ENCODE measurements at regions not wholly inside any gene's neighbourhood (a gene's known extent, or its start where the extent isn't known, plus 50 kb on each side); places are given as distances from the start of the nearest gene placed in this dataset.

DNA sequence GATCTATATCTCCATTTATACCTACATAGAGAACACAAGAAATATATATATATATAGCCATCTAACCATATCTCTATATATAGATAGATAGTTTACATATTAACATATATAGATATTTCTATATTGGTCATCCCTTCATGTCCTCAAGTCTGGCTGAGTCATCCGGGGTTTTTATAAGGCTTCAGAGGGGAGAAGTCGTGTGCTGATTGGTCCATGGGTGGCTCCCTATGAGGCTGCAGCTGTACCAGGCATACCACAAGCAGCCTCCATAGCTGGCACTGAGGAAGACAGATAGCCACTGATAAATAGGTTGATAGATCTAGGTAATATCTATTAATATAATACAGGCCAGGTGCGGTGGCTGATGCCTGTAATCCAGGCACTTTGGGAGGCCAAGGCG, 618.3 kb upstream of the SETBP1 start:
- Mint-ChIP-seq H3K4me3 (no peak overlapping the region), H3K36me3 (no peaks in the 10 kb centered on the region), H3K4me1 (no peaks in the 10 kb centered on the region), H3K9me3 (0 out of 2 replicates have a peak, but pooled peaks cover 6% of the 10 kb centered on the region), H3K27me3 (ENCODE audit: low read depth) (no peaks in the 10 kb centered on the region), H3K27ac (no peak overlapping the region)
- ATAC-seq, result no peak
- no peak for TF ChIP-seq ESRRA (CRISPR knock-in tag; IDR thresholded peaks at IDR 0.05; ENCODE audit: borderline replicate concordance)
- TF ChIP-seq, protein P1, sequence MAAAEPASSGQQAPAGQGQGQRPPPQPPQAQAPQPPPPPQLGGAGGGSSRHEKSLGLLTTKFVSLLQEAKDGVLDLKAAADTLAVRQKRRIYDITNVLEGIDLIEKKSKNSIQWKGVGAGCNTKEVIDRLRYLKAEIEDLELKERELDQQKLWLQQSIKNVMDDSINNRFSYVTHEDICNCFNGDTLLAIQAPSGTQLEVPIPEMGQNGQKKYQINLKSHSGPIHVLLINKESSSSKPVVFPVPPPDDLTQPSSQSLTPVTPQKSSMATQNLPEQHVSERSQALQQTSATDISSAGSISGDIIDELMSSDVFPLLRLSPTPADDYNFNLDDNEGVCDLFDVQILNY (CRISPR knock-in tag; IDR thresholded peaks at IDR 0.05), result no peak
- no peak for TF ChIP-seq TEAD4 (CRISPR knock-in tag; IDR thresholded peaks at IDR 0.05)
- TF ChIP-seq, protein P2, sequence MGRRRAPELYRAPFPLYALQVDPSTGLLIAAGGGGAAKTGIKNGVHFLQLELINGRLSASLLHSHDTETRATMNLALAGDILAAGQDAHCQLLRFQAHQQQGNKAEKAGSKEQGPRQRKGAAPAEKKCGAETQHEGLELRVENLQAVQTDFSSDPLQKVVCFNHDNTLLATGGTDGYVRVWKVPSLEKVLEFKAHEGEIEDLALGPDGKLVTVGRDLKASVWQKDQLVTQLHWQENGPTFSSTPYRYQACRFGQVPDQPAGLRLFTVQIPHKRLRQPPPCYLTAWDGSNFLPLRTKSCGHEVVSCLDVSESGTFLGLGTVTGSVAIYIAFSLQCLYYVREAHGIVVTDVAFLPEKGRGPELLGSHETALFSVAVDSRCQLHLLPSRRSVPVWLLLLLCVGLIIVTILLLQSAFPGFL (CRISPR knock-in tag; IDR thresholded peaks at IDR 0.05; ENCODE audit: borderline replicate concordance), result no peak
- TF ChIP-seq ELF4 (CRISPR knock-in tag; IDR thresholded peaks at IDR 0.05; ENCODE audit: low read depth), result no peak
- TF ChIP-seq, protein P3, sequence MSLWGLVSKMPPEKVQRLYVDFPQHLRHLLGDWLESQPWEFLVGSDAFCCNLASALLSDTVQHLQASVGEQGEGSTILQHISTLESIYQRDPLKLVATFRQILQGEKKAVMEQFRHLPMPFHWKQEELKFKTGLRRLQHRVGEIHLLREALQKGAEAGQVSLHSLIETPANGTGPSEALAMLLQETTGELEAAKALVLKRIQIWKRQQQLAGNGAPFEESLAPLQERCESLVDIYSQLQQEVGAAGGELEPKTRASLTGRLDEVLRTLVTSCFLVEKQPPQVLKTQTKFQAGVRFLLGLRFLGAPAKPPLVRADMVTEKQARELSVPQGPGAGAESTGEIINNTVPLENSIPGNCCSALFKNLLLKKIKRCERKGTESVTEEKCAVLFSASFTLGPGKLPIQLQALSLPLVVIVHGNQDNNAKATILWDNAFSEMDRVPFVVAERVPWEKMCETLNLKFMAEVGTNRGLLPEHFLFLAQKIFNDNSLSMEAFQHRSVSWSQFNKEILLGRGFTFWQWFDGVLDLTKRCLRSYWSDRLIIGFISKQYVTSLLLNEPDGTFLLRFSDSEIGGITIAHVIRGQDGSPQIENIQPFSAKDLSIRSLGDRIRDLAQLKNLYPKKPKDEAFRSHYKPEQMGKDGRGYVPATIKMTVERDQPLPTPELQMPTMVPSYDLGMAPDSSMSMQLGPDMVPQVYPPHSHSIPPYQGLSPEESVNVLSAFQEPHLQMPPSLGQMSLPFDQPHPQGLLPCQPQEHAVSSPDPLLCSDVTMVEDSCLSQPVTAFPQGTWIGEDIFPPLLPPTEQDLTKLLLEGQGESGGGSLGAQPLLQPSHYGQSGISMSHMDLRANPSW (CRISPR knock-in tag; conservative IDR thresholded peaks at IDR 0.05; ENCODE audit: low read depth), result no peak
- TF ChIP-seq, protein P4, sequence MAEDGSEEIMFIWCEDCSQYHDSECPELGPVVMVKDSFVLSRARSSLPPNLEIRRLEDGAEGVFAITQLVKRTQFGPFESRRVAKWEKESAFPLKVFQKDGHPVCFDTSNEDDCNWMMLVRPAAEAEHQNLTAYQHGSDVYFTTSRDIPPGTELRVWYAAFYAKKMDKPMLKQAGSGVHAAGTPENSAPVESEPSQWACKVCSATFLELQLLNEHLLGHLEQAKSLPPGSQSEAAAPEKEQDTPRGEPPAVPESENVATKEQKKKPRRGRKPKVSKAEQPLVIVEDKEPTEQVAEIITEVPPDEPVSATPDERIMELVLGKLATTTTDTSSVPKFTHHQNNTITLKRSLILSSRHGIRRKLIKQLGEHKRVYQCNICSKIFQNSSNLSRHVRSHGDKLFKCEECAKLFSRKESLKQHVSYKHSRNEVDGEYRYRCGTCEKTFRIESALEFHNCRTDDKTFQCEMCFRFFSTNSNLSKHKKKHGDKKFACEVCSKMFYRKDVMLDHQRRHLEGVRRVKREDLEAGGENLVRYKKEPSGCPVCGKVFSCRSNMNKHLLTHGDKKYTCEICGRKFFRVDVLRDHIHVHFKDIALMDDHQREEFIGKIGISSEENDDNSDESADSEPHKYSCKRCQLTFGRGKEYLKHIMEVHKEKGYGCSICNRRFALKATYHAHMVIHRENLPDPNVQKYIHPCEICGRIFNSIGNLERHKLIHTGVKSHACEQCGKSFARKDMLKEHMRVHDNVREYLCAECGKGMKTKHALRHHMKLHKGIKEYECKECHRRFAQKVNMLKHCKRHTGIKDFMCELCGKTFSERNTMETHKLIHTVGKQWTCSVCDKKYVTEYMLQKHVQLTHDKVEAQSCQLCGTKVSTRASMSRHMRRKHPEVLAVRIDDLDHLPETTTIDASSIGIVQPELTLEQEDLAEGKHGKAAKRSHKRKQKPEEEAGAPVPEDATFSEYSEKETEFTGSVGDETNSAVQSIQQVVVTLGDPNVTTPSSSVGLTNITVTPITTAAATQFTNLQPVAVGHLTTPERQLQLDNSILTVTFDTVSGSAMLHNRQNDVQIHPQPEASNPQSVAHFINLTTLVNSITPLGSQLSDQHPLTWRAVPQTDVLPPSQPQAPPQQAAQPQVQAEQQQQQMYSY (CRISPR knock-in tag; IDR thresholded peaks at IDR 0.05), result no peak
- no peak for TF ChIP-seq ZNF671 (CRISPR knock-in tag; IDR thresholded peaks at IDR 0.05)
- no peak for DNase-seq (ENCODE audit: low spot score)
- CTCF ChIA-PET, result no interaction called here
- POLR2A ChIA-PET, result interaction anchor here (0.7 kb wide), 1 partner anchor 873 kb away, joined by 3 read pairs; no protein-coding TSS in a partner anchor

DNA sequence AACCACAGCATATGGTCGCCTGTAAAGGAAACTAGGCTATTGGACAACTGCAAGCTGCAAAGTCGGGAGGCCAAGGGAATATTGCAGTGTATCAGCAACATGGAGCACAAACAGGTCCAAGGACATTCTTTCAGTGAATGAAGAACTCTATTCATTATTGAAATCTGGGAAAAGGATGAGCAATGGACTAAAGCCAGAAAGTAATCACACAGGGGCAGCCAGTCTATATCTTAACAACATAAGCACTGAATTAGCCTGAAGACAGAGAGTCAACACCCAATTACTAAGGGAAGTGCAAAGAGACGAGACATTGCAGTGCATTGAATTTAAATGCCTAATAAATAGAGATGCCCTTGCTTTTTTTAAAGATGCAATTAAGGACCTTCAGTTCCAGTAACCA, 615.5 kb upstream of the SETBP1 start:
- ChIA-PET CTCF (no interaction called here), POLR2A (no interaction called here)
- DNase-seq (ENCODE audit: low spot score) (no peak), ATAC-seq (no peak)
- no peaks in the 10 kb centered on the region for H3K4me1 Mint-ChIP-seq
- H3K4me3 Mint-ChIP-seq, result no peak overlapping the region
- H3K27me3 Mint-ChIP-seq (ENCODE audit: low read depth), result no peaks in the 10 kb centered on the region
- no peak overlapping the region for H3K27ac Mint-ChIP-seq
- no peaks in the 10 kb centered on the region for H3K36me3 Mint-ChIP-seq
- no peaks in the 10 kb centered on the region for H3K9me3 Mint-ChIP-seq
- TF ChIP-seq, protein P5, sequence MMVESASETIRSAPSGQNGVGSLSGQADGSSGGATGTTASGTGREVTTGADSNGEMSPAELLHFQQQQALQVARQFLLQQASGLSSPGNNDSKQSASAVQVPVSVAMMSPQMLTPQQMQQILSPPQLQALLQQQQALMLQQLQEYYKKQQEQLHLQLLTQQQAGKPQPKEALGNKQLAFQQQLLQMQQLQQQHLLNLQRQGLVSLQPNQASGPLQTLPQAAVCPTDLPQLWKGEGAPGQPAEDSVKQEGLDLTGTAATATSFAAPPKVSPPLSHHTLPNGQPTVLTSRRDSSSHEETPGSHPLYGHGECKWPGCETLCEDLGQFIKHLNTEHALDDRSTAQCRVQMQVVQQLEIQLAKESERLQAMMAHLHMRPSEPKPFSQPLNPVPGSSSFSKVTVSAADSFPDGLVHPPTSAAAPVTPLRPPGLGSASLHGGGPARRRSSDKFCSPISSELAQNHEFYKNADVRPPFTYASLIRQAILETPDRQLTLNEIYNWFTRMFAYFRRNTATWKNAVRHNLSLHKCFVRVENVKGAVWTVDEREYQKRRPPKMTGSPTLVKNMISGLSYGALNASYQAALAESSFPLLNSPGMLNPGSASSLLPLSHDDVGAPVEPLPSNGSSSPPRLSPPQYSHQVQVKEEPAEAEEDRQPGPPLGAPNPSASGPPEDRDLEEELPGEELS (CRISPR knock-in tag; IDR thresholded peaks at IDR 0.05), result no peak
- TF ChIP-seq, protein P6, sequence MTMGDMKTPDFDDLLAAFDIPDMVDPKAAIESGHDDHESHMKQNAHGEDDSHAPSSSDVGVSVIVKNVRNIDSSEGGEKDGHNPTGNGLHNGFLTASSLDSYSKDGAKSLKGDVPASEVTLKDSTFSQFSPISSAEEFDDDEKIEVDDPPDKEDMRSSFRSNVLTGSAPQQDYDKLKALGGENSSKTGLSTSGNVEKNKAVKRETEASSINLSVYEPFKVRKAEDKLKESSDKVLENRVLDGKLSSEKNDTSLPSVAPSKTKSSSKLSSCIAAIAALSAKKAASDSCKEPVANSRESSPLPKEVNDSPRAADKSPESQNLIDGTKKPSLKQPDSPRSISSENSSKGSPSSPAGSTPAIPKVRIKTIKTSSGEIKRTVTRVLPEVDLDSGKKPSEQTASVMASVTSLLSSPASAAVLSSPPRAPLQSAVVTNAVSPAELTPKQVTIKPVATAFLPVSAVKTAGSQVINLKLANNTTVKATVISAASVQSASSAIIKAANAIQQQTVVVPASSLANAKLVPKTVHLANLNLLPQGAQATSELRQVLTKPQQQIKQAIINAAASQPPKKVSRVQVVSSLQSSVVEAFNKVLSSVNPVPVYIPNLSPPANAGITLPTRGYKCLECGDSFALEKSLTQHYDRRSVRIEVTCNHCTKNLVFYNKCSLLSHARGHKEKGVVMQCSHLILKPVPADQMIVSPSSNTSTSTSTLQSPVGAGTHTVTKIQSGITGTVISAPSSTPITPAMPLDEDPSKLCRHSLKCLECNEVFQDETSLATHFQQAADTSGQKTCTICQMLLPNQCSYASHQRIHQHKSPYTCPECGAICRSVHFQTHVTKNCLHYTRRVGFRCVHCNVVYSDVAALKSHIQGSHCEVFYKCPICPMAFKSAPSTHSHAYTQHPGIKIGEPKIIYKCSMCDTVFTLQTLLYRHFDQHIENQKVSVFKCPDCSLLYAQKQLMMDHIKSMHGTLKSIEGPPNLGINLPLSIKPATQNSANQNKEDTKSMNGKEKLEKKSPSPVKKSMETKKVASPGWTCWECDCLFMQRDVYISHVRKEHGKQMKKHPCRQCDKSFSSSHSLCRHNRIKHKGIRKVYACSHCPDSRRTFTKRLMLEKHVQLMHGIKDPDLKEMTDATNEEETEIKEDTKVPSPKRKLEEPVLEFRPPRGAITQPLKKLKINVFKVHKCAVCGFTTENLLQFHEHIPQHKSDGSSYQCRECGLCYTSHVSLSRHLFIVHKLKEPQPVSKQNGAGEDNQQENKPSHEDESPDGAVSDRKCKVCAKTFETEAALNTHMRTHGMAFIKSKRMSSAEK (CRISPR knock-in tag; IDR thresholded peaks at IDR 0.05; ENCODE audit: borderline replicate concordance), result no peak
- TF ChIP-seq SMAD3 (CRISPR knock-in tag; IDR thresholded peaks at IDR 0.05; ENCODE audit: borderline replicate concordance) (no peak), ZNF263 (CRISPR knock-in tag; IDR thresholded peaks at IDR 0.05; ENCODE audit: low read depth) (no peak), ZNF121 (CRISPR knock-in tag; IDR thresholded peaks at IDR 0.05) (no peak), ZNF232 (CRISPR knock-in tag; IDR thresholded peaks at IDR 0.05) (no peak), IRF2 (CRISPR knock-in tag; IDR thresholded peaks at IDR 0.05; ENCODE audit: borderline replicate concordance, low read depth) (no peak), SOX15 (CRISPR knock-in tag; IDR thresholded peaks at IDR 0.05) (no peak), JAZF1 (CRISPR knock-in tag; IDR thresholded peaks at IDR 0.05) (no peak), TEAD1 (CRISPR knock-in tag; IDR thresholded peaks at IDR 0.05) (no peak)
- TF ChIP-seq, protein P7, sequence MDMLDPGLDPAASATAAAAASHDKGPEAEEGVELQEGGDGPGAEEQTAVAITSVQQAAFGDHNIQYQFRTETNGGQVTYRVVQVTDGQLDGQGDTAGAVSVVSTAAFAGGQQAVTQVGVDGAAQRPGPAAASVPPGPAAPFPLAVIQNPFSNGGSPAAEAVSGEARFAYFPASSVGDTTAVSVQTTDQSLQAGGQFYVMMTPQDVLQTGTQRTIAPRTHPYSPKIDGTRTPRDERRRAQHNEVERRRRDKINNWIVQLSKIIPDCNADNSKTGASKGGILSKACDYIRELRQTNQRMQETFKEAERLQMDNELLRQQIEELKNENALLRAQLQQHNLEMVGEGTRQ (CRISPR knock-in tag; IDR thresholded peaks at IDR 0.05), result no peak
